Medulla oblongata (tissue), 1 donor: ENCODE measurements at regions not wholly inside any gene's neighbourhood (a gene's known extent, or its start where the extent isn't known, plus 50 kb on each side); places are given as distances from the start of the nearest gene placed in this dataset.
A peak's percentile ranks its signal among the peaks of the same experiment; 100 is the strongest.
"Not testable (repeated sequence)": the region's sequence is repeated elsewhere in the genome, so short reads cannot be mapped to it uniquely, and the experiment has no call there.

Experiments used
- DNase-seq: peaks from one replicate; pipeline ENCODE4 v3.0.0-alpha.2; 2015; ENCODE audit errors: extremely low spot score

GRCh38 chr10:64416011-64416410 lies 894.8 kb downstream of the REEP3 start:
- DNase-seq = no peak

- DNase-seq = no peak
Measured at GRCh38 chr10:64419461-64419860, 898.3 kb downstream of the REEP3 start.

GRCh38 chr10:64426745-64427144 lies 905.5 kb downstream of the REEP3 start:
- DNase-seq = no peak

- peak; percentile 85 for DNase-seq
Measured at GRCh38 chr10:64430690-64431323, 909.6 kb downstream of the REEP3 start.

- not testable (repeated sequence) for DNase-seq
Measured at GRCh38 chr10:64441872-64442271, 920.7 kb downstream of the REEP3 start.

GRCh38 chr10:64444163-64444562 lies 923.0 kb downstream of the REEP3 start:
- no peak for DNase-seq

- DNase-seq = no peak
Measured at GRCh38 chr10:64444564-64444963, 923.4 kb downstream of the REEP3 start.

- DNase-seq = no peak
Measured at GRCh38 chr10:64449603-64450002, 928.4 kb downstream of the REEP3 start.

- DNase-seq = no peak
Measured at GRCh38 chr10:64450312-64450711, 929.1 kb downstream of the REEP3 start.

- no peak for DNase-seq
Measured at GRCh38 chr10:64454962-64455361, 933.8 kb downstream of the REEP3 start.

- no peak for DNase-seq
Measured at GRCh38 chr10:64458306-64458705, 937.1 kb downstream of the REEP3 start.

- DNase-seq = no peak
Measured at GRCh38 chr10:64463406-64463805, 942.2 kb downstream of the REEP3 start.

- DNase-seq = no peak
Measured at GRCh38 chr10:64465653-64466052, 944.5 kb downstream of the REEP3 start.

- no peak for DNase-seq
Measured at GRCh38 chr10:64468219-64468618, 947.0 kb downstream of the REEP3 start.

- no peak for DNase-seq
Measured at GRCh38 chr10:64476506-64476905, 955.3 kb downstream of the REEP3 start.

GRCh38 chr10:64477791-64478190 lies 956.6 kb downstream of the REEP3 start:
- DNase-seq = no peak

- no peak for DNase-seq
Measured at GRCh38 chr10:64484811-64485330, 963.7 kb downstream of the REEP3 start.

GRCh38 chr10:64486149-64486548 lies 964.9 kb downstream of the REEP3 start:
- DNase-seq = no peak

- no peak for DNase-seq
Measured at GRCh38 chr10:64486901-64487300, 965.7 kb downstream of the REEP3 start.

GRCh38 chr10:64494901-64495300 lies 973.7 kb downstream of the REEP3 start:
- no peak for DNase-seq

- DNase-seq = no peak
Measured at GRCh38 chr10:64497306-64497705, 976.1 kb downstream of the REEP3 start.

GRCh38 chr10:64501807-64502206 lies 980.6 kb downstream of the REEP3 start:
- DNase-seq = no peak

- no peak for DNase-seq
Measured at GRCh38 chr10:64502936-64503335, 981.7 kb downstream of the REEP3 start.

- DNase-seq = peak; percentile 69
Measured at GRCh38 chr10:64503429-64503828, 982.2 kb downstream of the REEP3 start.
